ENCODE measurements at regions not wholly inside any gene's neighbourhood (a gene's known extent, or its start where the extent isn't known, plus 50 kb on each side); places are given as distances from the start of the nearest gene placed in this dataset.

- no peak for DNase-seq
- Histone ChIP-seq H3K27me3 (no peaks in the 10 kb centered on the region), H3K4me3 (no peak overlapping the region), H3K4me1 (replicated peaks in 1 of 2) (no peaks in the 10 kb centered on the region), H3K9me3 (replicated peaks in 1 of 3) (no peaks in the 10 kb centered on the region), H3K36me3 (replicated peaks in 1 of 2) (no peaks in the 10 kb centered on the region), H3K27ac (no peak overlapping the region)
- 48 to 59% (median 55%) methylated on average over 1 of the region's 1 CpG for WGBS, 4 donors
- intact Hi-C loops (cut with DNase I), result no loop called here
- TF ChIP-seq CTCF (IDR thresholded peaks at IDR 0.05), result no peak
- TF ChIP-seq POLR2A (IDR thresholded peaks at IDR 0.05), result no peak
These were observed 612.1 kb upstream of the KLHL1 start for GRCh38 chr13:70720386-70720785.

GRCh38 chr13:70714993-70715392, 606.7 kb upstream of the KLHL1 start:
- Histone ChIP-seq H3K4me3 (no peak overlapping the region), H3K27ac (no peak overlapping the region), H3K36me3 (replicated peaks in 1 of 2) (no peaks in the 10 kb centered on the region), H3K9me3 (replicated peaks in 1 of 3) (no peaks in the 10 kb centered on the region), H3K27me3 (no peaks in the 10 kb centered on the region), H3K4me1 (replicated peaks in 1 of 2) (no peaks in the 10 kb centered on the region)
- WGBS, 4 donors, result 68 to 86% (median 73%) methylated on average over 1 of the region's 1 CpG
- intact Hi-C loops (cut with DNase I), result no loop called here
- no peak for DNase-seq
- TF ChIP-seq CTCF (IDR thresholded peaks at IDR 0.05) (no peak), POLR2A (IDR thresholded peaks at IDR 0.05) (no peak)

- intact Hi-C loops (cut with DNase I), result no loop called here
- TF ChIP-seq POLR2A (IDR thresholded peaks at IDR 0.05) (no peak), CTCF (IDR thresholded peaks at IDR 0.05) (no peak)
- Histone ChIP-seq H3K4me1 (replicated peaks in 1 of 2) (no peaks in the 10 kb centered on the region), H3K4me3 (no peak overlapping the region), H3K9me3 (replicated peaks in 1 of 3) (no peaks in the 10 kb centered on the region), H3K36me3 (replicated peaks in 1 of 2) (no peaks in the 10 kb centered on the region), H3K27me3 (no peaks in the 10 kb centered on the region), H3K27ac (no peak overlapping the region)
- no peak for DNase-seq
These were observed 600.5 kb upstream of the KLHL1 start for GRCh38 chr13:70708775-70709174.

GRCh38 chr13:70703755-70704154, 595.5 kb upstream of the KLHL1 start:
- Histone ChIP-seq H3K27me3 (no peaks in the 10 kb centered on the region), H3K9me3 (replicated peaks in 1 of 3) (no peaks in the 10 kb centered on the region), H3K4me3 (no peak overlapping the region), H3K27ac (no peak overlapping the region), H3K36me3 (replicated peaks in 1 of 2) (no peaks in the 10 kb centered on the region), H3K4me1 (replicated peaks in 1 of 2) (no peaks in the 10 kb centered on the region)
- intact Hi-C loops (cut with DNase I), result no loop called here
- DNase-seq, result no peak
- TF ChIP-seq CTCF (IDR thresholded peaks at IDR 0.05), result no peak
- TF ChIP-seq POLR2A (IDR thresholded peaks at IDR 0.05), result no peak
- WGBS, 4 donors, result 57 to 75% (median 60%) methylated on average over 4 of the region's 4 CpGs
